IMR-90 (cell line): ENCODE measurements at regions not wholly inside any gene's neighbourhood (a gene's known extent, or its start where the extent isn't known, plus 50 kb on each side); places are given as distances from the start of the nearest gene placed in this dataset.

Experiments used
- CEBPB ChIP-seq: IDR thresholded peaks from 2 replicates; pipeline ENCODE4 v1.6.1; 2012; ENCODE audit warnings: low read depth, low read length, improper control_type of control experiment
- MAFK ChIP-seq: IDR thresholded peaks from 2 replicates; pipeline ENCODE4 v1.6.1; 2012; ENCODE audit warnings: low read depth, low read length, improper control_type of control experiment
- POLR2A ChIP-seq: IDR thresholded peaks from 2 replicates; pipeline ENCODE4 v1.6.1; 2012; ENCODE audit warnings: mild to moderate bottlenecking, low read depth, low read length
- RAD21 ChIP-seq: IDR thresholded peaks from 2 replicates; pipeline ENCODE4 v1.6.1; 2012; ENCODE audit warnings: low read length, improper control_type of control experiment
- TF ChIP-seq, protein P1 (sequence below): conservative IDR thresholded peaks from 2 replicates; pipeline ENCODE4 v1.5.1; 2012; ENCODE audit warnings: mild to moderate bottlenecking, low read depth, low read length, improper control_type of control experiment
- TF ChIP-seq, protein P2 (sequence below): fragments of 150-350 bp; IDR thresholded peaks from 2 replicates; pipeline ENCODE4 v1.6.1; 2017; ENCODE audit warnings: mild to moderate bottlenecking, antibody characterized with exemption, low read length, low read depth
- TF ChIP-seq, protein P3 (sequence below): fragments of 150-350 bp; IDR thresholded peaks from 2 replicates; pipeline ENCODE4 v1.6.1; 2016; ENCODE audit warnings: low read depth, mild to moderate bottlenecking, low read length, moderate library complexity, borderline replicate concordance

DNA sequence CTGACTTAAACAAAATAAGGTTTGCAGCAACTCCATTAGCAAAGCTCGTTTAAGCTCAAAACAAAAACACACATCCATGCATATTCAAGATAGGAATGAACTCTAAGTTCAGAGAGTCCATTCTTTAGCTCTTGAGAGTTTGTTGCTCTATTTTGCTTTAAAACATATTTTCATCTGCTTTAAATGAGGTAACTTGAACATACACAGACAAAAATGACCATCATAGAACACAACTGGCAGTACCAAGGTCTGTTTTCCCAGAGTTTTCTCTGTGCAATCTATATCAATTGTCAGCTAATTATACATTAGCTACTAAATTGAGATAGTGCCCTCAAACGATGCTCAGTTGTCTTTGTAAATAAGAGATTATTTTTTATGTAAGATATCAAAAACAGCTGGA, 423.2 kb upstream of the ANO3 start:
- no peak for TF ChIP-seq POLR2A
- TF ChIP-seq, protein P1, sequence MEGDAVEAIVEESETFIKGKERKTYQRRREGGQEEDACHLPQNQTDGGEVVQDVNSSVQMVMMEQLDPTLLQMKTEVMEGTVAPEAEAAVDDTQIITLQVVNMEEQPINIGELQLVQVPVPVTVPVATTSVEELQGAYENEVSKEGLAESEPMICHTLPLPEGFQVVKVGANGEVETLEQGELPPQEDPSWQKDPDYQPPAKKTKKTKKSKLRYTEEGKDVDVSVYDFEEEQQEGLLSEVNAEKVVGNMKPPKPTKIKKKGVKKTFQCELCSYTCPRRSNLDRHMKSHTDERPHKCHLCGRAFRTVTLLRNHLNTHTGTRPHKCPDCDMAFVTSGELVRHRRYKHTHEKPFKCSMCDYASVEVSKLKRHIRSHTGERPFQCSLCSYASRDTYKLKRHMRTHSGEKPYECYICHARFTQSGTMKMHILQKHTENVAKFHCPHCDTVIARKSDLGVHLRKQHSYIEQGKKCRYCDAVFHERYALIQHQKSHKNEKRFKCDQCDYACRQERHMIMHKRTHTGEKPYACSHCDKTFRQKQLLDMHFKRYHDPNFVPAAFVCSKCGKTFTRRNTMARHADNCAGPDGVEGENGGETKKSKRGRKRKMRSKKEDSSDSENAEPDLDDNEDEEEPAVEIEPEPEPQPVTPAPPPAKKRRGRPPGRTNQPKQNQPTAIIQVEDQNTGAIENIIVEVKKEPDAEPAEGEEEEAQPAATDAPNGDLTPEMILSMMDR = no peak
- TF ChIP-seq, protein P2, sequence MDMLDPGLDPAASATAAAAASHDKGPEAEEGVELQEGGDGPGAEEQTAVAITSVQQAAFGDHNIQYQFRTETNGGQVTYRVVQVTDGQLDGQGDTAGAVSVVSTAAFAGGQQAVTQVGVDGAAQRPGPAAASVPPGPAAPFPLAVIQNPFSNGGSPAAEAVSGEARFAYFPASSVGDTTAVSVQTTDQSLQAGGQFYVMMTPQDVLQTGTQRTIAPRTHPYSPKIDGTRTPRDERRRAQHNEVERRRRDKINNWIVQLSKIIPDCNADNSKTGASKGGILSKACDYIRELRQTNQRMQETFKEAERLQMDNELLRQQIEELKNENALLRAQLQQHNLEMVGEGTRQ = no peak
- TF ChIP-seq, protein P3, sequence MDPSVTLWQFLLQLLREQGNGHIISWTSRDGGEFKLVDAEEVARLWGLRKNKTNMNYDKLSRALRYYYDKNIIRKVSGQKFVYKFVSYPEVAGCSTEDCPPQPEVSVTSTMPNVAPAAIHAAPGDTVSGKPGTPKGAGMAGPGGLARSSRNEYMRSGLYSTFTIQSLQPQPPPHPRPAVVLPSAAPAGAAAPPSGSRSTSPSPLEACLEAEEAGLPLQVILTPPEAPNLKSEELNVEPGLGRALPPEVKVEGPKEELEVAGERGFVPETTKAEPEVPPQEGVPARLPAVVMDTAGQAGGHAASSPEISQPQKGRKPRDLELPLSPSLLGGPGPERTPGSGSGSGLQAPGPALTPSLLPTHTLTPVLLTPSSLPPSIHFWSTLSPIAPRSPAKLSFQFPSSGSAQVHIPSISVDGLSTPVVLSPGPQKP = no peak
- TF ChIP-seq RAD21 = no peak
- no peak for TF ChIP-seq CEBPB
- no peak for TF ChIP-seq MAFK
